H54 (cell line): ENCODE measurements at regions not wholly inside any gene's neighbourhood (a gene's known extent, or its start where the extent isn't known, plus 50 kb on each side); places are given as distances from the start of the nearest gene placed in this dataset.
A peak's percentile ranks its signal among the peaks of the same experiment; 100 is the strongest.

Experiments
- DNase-seq: peaks from one replicate; pipeline ENCODE4 v3.0.0; 2011; ENCODE audit warnings: low spot score, mixed read lengths; ENCODE audit not compliant: insufficient read length
- FAIRE-seq: peaks from 3 replicates; lab custom pipeline; 2011; peaks lifted over from hg19 to GRCh38; lab: Jason Lieb, UNC
- POLR2A ChIP-seq: IDR thresholded peaks from 2 replicates; pipeline ENCODE4 v1.6.1; 2011; ENCODE audit warnings: low read depth, mild to moderate bottlenecking, low read length

DNA sequence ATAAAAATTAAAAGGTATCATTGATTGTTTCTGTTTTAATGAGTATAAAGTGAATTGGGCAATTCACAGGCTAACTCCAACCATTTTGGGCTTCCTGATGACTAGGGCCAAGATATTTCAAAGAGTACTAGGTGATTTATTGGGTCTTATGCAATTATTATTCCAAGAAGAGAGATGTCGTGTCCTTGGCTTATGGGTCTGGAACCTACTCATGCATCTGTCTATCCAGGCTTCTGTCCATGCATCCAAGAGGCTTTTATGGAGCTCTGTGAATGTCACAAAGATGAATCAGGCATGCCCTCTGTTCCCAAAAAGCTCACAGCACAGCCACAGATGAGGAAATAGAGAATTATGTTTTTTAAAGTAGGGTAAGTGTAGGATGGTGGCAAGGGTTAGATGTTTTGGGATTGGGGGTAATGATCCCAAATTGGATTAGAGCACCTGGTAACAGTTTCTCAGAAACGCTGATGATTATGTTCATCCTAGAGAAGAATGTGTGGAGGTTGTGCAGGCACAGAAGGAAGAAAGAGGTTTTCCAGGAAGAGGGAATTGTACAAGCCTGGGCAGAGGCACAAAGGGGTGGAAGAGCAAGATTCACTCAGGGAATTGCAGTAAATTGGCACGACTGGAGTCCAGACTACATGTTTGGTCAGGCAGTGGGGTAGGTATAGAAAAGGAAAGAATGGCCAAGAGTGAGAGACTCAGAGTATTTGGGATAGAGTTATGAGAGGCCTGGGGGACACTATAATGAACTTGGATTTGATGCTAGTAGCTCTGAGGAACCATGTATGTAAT lies 83.0 kb upstream of the TNC start:
- no peak for FAIRE-seq
- no peak for DNase-seq
- TF ChIP-seq POLR2A, result no peak

DNA sequence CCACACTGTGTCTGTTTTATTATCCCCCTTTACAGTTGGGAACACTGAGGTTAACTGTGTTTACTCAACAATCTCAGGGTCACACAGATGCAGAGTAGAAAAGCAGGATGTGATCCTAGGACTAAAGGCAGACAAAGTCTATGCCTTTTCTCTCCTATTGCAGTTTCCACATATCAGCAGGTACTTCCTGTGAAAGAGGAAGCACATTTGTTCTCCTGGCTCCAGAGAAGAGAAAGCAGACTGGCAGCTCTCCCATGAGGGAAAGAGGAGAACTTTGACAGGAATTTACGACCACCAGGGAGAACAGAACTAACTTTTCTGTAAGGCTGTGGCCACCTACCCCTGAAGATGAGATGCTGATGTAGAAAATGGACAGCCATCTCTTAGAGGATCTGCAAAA lies 84.2 kb upstream of the TNC start:
- no peak for TF ChIP-seq POLR2A
- FAIRE-seq (no peak), DNase-seq (no peak)

DNA sequence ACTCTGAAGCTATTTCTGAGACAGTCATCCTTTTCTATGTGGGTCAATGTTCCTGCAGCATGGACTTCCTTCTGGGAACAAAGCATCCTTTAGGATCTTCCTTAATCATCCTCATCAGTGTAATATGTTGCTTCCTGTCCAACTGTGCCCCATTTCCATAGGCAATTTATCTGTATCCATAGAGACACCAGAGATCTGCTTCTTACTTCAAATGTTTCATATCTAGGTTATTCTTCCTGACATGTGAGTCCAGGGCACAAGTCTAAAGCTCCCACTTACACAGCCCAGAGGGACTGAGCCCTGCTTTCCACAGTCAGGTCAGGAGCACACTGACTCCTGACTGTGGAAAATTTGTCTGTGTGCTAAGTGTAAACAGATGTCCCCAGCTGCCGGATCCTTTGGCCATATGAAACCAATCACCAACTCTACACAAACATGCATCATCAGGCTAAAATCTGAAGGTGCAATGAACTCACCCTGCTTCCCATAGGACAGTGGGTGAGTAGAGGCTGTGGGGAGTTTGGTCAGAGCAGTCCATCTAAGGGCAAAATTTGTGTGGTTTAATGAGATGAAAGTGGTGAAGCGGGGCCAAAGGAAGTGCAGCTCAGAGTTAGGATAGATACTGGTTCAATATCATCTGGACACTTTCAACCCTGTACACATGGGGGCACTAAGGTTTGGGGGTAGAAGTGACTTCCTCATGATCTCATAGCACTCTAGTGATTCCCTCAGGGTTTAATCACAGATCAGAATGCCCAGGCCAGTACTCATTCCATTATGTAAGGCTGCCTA lies 85.2 kb upstream of the TNC start:
- TF ChIP-seq POLR2A, result no peak
- no peak for DNase-seq
- FAIRE-seq, result peak; percentile 20

DNA sequence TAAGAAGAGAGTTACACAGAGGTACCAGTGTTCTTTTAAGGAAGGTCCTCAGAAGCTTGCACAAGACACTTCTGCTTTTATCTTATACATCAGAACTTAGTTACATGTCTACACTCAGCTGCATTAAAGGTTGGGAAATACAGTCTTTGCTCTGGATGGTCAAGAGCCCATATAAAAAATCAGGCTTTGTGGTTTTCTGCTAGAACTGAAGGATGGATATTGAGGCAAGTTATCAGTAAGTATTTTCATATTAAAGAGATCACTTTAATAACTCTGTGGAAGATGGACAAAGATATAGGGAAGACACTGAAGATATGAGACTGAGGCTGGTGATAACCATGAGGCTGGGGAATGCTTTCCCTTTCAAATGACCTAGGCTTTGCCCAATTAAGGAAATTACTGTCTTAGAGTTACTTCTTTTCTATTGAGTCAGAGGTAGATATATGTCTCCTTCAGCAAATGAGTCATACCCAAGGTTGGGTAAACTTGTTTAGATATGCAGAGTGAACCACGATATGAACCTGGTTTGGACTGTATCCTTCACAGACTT lies 87.0 kb upstream of the TNC start:
- FAIRE-seq, result peak; percentile 97
- DNase-seq, result peak; percentile 47
- TF ChIP-seq POLR2A, result no peak

DNA sequence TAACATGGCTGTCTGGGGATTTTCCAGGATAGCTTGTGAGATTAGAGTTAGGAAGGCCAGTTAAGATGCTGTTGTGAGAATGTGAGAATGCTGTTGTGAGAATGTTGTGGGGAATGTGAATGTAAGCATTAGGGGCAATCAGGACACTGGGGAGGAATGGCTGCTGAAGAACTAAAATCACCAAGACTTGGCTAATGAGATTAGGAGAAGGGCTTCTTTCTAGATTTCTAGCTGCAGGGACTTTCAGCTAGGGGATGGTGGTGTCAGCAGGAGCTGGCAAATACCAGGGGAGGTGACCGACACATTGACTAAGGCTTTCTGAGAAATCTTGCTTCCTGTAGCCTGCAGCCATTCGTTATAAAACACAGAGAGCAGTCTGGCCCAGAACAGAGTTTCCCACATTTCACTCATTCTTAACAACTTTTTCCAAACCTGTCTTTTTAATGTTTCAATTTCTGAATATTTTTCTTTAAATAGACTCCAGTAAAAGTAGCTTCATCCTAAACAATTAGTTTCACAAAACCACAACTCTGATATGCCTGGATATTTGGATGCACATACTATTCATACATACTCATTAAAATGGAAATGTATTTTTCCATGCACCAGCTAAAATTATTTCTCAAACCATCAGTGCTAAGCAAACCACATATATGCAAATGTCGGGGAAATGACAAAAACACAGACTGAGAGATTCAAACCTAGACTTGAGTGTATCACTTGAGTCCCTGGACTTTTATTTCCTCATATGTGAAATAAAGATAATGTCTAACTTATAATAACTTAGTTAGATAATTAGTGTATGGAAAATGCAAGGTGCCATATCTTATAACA lies 89.3 kb upstream of the TNC start:
- TF ChIP-seq POLR2A, result no peak
- DNase-seq, result no peak
- FAIRE-seq, result peak; percentile 67

DNA sequence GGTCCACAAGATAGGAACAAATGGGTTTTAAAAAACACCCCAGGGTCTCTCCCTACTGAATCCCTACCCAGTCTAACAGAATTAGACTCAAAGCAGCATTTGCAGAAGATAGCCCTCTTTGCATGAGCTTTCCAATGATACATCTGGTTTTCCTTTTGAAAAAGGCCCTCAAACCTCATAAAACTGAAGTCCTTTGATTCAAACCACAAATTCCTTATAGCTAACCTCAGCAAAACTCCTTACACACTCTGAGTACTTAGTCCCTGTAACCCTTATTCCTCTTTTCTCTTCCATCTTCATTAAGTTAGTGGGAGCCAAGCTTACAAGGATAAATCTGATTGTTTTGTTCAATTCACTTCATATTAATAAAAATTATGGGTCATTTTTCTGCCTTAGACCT lies 90.5 kb upstream of the TNC start:
- DNase-seq (no peak), FAIRE-seq (peak; percentile 77)
- no peak for TF ChIP-seq POLR2A

DNA sequence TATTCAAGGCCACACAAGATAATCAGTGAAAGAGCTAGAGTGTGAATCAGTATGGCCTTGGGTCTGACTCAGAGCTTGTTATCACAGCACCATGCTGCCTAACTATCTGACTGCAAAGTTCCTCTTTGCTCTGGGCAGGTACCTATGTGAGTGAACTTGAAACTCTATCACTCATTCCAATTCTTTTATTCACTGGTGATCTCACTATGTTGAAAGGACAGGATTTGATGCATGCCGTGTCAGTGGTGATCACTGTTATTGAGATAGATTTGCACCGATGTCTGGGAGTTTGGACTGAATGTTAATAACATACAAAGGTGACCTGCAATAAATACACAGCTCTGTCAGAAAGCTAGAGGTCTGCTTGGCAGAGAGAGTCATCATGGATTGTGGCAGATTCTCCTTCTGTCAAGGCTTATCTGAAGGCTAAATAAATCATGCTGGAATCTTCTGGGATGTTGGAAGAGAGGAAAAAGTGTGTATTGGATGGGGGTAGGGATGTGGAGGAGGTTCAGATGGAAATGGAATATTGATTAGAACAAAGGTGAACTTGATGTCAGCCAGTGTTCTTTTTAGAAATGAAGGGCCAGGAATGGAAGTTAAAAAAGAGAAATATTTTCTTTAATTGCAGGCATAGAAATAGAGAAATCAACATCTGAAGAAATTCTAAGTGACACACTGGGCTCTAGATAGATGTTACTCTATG lies 91.8 kb upstream of the TNC start:
- DNase-seq (no peak), FAIRE-seq (peak; percentile 92)
- no peak for TF ChIP-seq POLR2A

DNA sequence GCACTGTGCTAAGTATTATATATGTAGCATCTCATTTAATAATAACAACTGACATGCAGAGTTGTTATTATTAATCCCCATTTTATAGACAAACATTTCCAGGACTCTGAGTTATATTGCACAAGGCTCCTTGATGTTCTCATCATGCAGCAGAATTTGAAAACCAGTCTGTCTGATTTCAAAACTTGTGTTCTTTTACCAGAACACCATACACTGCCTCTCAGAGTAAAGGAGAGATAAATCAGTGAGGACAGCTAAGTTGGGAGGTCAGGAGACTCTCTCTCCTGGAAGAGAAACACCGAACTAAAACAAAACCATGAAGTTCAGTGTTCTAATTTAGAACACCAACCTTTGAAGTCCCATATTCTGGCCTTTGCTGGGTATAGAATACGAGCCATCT lies 92.7 kb upstream of the TNC start:
- DNase-seq, result no peak
- TF ChIP-seq POLR2A, result no peak

DNA sequence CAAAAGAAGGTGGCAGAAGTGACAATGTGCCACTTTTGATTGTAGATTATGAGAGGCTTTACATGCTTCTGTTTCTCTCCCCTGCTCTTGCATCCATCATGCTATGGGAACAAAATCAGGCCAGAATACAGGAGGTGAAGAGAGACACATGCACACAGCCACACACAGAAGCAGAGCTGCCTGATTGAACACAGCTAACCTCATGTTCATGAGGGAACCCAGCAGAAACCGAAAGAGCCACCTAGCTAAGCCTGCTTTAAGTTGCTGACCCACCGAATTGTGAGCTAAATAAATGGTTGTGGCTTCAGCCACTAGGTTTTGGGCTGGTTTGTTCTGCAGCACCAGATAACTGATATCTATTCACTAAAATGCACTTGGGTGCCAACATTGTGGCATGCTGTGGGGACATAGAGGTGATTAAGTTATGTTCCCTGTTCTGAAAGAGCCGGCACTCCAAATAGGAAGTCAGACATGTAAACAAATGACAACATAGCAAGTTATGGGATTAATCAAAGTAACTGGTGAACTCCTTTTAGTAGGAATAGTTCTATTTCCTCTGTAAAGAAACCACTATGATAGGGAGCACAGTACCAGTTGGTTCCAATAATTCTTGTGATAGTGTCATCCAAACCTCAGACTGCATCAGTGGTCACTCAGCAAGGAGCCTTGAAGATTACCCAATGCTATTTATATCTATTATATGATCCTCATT lies 93.6 kb upstream of the TNC start:
- DNase-seq, result no peak
- FAIRE-seq, result peak; percentile 62
- TF ChIP-seq POLR2A, result no peak

More for the DNA sequence above, 92.7 kb upstream of the TNC start:
- FAIRE-seq, result no peak

DNA sequence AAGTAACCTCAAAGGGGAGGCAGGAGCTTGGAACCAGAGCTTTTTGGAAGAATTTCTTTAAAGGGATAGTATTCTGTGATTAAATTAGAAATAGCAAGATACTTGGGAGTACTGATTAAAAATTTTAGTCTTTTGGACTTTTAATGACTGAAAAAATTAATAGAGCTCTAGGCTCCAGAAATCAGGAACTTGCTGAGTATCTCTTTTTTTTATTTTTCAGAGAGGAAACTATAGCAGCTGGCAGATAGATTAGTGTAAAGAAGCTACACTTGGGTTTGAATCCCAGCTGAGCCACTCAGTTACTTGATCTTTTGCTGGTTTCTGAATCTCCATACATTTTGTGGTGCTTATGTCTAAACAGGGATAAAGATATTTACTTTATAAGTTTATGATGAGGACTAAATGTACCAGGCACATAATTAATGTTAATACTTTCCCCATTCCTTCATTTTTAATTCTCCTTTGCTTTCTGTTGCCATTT lies 94.2 kb upstream of the TNC start:
- DNase-seq, result no peak

DNA sequence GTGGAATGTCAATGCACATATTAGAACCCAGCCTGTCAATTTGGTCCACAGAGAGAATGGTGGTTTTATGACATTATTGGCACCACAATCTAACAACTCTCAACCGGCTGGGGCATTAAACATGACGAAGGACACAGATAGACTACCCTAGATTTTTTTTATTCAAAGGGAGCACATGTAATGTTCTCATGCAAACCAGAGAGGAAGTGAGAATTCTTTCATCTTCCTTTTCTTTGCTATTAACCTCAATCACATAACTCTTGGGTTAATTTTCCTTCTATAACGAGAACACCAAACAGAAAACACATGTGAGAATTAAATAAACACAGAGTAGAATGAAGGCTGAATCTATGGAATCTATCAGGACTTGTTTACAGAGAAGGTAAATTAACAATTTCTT lies 94.9 kb upstream of the TNC start:
- no peak for DNase-seq
- TF ChIP-seq POLR2A, result no peak
- FAIRE-seq, result no peak

More for the DNA sequence above, 94.2 kb upstream of the TNC start:
- no peak for FAIRE-seq
- no peak for TF ChIP-seq POLR2A

DNA sequence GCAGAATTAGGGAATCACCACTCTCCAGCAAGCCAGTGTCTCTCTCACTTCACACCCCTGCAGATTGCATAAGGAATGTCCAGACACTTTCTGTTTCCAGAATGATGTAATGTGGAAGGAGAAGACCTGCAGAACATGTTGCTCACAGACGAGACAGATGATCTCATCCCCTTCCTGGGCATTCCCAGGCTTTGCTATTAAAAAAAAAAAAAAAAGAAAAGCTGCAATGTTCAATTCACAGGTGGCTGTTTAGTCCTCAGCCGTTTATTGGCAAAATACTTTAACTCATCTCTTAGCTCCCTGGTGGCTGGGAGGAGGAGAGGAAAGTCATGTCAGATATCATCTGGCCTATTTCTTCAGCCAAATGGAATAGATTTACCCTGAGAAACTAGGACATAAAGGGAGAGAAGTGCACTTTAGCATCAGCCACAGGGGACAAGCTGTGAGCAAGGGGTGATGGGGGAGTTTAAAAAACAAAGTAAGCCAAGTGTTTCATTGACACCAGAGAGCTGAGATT lies 95.9 kb upstream of the TNC start:
- no peak for TF ChIP-seq POLR2A
- FAIRE-seq (peak; percentile 87), DNase-seq (peak; percentile 35)
